Lower leg skin (tissue), 3 donors: ENCODE measurements at regions not wholly inside any gene's neighbourhood (a gene's known extent, or its start where the extent isn't known, plus 50 kb on each side); places are given as distances from the start of the nearest gene placed in this dataset.

Source experiments
- CTCF ChIP-seq, 3 donors: fragments of 450-650 bp; IDR thresholded peaks; one replicate each; pipeline ENCODE4 v1.5.1; 2016; ENCODE audit warnings: antibody characterized with exemption in 3 of 3, mild to moderate bottlenecking in 3 of 3, moderate library complexity in 2 of 3
- POLR2A ChIP-seq, 2 donors: fragments of 450-650 bp; IDR thresholded peaks; one replicate each; pipeline ENCODE4 v1.6.1; 2016 to 2017; ENCODE audit warnings: antibody characterized with exemption in 2 of 2, mild to moderate bottlenecking in 1 of 2, moderate library complexity in 1 of 2

GRCh38 chr7:121456015-121456414 lies 59.9 kb upstream of the FAM3C start:
- no peak for TF ChIP-seq CTCF (IDR thresholded peaks at IDR 0.05)
- TF ChIP-seq POLR2A (IDR thresholded peaks at IDR 0.05) = no peak
